ENCODE measurements at regions not wholly inside any gene's neighbourhood (a gene's known extent, or its start where the extent isn't known, plus 50 kb on each side); places are given as distances from the start of the nearest gene placed in this dataset.

- TF ChIP-seq CTCF (conservative IDR thresholded peaks at IDR 0.05) (no peak), ZFX (IDR thresholded peaks at IDR 0.05) (no peak)
Observed at GRCh38 chr12:84046859-84047258, 865.7 kb downstream of the SLC6A15 start.
